CD4-positive, alpha-beta T cell treated with Interleukin-15 for 1 hour (primary cell): ENCODE measurements at regions not wholly inside any gene's neighbourhood (a gene's known extent, or its start where the extent isn't known, plus 50 kb on each side); places are given as distances from the start of the nearest gene placed in this dataset.
"Not testable (repeated sequence)": the region's sequence is repeated elsewhere in the genome, so short reads cannot be mapped to it uniquely, and the experiment has no call there.

Source experiments
- DNase-seq: peaks from one replicate; pipeline ENCODE4 v3.0.0-alpha.2; 2020

DNA sequence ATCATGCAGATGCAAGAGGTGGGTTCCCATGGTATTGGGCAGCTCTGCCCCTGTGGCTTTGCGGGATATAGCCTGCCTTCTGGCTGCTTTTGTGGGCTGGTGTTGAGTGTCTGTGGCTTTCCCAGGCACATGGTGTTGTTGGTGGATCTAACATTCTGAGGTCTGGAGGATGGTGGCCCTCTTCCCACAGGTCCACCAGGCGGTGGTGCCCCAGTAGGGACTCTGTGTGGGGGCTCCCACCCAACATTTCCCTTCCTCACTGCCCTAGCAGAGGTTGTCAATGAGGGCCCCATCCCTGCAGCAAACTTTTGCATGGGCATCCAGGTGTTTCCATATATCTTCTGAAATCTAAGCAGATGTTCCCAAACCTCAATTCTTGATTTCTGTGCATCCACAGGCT, 420.5 kb upstream of the TPTE start:
- DNase-seq, result not testable (repeated sequence)

DNA sequence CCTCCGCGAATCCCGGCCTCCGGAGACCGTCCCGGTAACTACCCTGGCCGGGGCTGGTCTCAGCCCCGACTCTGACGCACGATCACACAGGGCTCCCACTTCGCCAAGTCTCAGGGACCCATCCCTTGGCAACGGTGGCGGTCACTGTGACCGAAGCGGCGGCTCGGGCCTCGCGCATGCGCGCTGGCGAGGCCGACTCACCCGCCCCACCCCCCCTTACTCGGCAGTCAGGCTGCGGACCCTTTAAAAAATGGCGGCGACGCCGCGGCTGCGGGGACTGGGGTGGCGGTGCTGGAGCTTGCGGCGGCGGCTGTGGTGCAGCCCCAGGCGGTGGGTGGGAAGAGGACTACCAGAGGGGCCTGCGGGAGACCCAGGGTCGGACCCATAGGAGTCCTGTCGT, 402.0 kb upstream of the TPTE start:
- DNase-seq, result not testable (repeated sequence)

DNA sequence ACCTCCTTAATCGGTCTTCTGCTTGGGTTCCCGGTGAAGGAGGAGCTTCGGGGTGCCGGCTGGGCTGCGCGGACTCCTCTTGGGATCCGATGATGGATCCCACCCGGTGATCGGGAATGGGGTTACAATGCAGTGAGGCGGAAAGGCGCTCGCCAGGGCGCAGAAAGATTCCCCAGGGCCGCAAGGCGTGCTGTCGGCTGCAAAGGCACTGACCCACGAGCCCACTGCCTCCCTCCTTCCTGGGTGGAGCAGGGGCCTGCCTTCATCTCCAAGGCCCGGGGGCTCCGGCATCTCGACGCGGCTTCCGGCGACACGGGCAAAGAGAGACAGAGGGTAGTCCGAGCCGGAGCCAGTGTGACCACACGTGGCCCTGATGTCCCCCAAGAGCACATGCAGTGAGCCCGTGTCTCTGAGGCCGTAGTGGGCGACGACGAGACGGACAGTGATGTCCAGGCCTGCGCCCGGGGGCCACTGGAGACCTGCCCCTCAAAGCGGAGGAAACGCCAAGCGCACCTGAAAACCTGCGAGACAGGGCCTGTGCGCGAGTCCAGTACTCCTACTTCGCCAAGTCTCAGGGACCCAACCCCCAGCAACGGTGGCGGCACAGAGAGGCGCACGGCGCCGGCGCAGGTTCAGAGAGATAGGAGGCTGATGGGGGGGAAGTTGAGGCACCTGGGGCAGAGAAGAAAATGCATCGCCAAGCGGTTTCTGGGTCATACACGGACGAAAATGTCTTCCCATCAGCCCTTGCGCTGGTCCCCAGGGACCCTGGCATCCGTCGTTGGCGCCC, 401.4 kb upstream of the TPTE start:
- DNase-seq, result not testable (repeated sequence)

DNA sequence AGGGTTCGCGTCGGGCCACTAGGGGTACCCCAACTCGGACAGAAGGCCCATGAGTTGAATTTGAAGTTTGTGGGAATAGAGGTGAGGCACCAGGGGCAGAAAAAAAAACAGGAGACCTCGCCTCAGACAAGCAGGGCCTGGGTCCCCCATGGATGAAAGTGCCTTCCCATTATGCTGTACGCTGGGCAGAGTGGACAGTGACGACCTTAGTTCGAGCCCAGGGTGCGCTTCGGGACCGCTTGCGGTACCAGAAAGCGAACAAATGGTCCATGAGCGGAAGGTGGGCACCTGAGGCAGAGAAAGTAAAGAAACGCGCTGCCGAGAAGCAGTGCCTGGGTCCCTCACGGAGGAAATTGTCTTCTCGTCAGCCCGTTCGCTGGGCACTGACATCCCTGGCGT, 400.8 kb upstream of the TPTE start:
- not testable (repeated sequence) for DNase-seq

DNA sequence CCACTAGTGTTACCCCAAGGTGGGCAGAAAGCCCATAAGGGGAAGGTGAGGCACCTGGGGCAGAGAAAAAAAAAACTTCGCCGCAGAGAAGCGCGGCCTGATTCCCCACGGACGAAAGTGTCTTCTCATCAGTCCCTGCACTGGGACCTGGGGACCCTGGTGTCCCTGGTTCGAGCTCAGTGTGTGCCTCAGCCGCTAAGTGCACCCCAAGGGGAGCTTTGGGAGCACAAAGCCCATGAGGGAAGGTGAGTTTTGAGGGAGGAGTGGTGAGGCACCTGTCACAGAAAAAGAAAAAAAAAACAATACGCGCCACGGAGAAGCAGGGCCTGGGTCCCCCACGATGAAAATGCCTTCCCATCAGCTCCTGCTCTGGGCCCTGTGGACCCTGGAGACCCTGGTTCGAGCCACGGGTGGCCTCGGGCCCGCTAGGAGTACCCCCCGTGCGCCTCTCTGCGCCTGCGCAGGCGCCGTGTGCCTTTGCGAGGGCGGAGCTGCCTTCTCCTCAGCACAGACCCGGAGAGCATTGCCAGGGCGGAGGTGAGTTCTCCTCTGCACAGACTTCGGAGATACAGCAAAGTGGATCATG, 400.3 kb upstream of the TPTE start:
- DNase-seq, result not testable (repeated sequence)

DNA sequence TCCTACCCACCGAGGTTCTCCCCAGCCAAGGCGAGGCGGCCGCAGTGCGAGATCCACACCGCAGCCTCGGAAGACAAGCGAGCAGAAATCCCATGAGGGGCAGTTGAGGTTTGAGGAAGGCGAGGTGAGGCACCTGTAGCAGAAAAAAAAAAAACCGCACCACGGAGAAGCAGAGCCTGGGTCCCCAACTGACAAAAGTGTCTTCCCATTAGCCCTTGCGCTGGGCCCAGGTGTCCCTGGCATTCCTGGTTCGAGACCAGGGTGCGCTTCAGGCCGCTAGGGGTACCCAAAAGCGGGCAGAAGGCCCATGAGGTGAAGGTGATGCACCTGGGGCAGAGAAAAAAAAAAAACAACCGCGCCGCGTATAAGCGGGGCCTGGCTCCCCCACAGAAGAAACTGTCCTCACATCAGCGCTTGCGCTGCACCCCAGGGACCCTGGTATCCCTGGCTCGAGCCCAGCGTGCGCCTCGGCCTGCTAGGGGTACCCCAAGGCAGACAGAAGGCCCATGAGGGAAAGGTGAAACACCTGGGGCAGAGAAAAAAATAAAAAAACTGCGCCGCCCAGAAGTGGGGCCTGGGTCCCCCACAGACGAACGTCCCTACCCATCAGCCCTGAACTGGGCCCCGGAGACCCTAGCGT, 399.4 kb upstream of the TPTE start:
- DNase-seq, result not testable (repeated sequence)

DNA sequence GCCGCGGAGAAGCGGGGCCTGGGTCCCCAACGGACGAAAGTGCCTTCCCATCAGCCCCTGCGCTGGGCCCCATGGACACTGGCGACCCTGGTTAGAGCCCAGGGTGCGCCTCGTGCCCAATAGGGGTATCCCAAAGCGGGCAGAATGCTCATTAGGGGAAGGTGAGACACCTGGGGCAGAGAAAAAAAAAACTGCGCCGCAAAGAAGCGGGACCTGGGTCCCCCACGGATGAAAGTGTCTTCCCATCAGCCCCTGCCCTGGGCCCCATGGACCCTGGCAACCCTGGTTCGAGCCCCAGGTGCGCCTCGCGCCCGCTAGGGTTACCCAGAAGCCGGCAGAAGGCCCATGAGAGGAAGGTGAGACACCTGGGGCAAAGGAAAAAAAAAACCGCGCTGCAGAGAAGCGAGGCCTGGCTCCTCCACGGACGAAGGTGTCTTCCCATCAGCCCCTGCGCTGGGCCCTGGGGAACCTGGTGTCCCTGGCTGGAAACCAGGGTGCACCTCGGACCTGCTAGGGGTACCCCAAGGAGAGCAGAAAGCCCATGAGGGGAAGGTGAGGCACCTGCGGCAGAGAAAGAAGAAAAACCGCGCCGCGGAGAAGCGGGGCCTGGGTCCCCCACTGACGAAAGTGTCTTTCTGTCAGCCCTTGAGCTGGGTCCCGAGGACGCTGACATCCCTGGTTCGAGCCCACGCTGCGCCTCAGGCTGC, 398.4 kb upstream of the TPTE start:
- not testable (repeated sequence) for DNase-seq

DNA sequence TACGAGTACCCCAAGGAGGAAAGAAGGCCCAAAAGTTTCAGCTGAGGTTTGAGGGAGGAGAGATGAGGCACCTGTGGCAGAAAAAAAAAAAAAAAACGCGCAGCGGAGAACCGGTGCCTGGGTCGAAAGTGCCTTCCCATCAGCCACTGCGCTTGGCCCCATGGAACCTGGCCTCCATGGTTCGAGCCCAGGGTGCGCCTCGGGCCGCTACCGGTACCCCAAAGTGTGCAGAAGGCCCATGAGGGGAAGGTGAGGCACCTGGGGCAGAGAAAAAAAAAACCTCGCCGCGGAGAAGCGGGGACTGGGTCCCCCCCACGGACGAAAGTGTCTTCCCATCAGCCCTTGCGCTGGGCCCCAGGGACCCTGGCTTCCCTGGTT, 397.9 kb upstream of the TPTE start:
- DNase-seq, result not testable (repeated sequence)

DNA sequence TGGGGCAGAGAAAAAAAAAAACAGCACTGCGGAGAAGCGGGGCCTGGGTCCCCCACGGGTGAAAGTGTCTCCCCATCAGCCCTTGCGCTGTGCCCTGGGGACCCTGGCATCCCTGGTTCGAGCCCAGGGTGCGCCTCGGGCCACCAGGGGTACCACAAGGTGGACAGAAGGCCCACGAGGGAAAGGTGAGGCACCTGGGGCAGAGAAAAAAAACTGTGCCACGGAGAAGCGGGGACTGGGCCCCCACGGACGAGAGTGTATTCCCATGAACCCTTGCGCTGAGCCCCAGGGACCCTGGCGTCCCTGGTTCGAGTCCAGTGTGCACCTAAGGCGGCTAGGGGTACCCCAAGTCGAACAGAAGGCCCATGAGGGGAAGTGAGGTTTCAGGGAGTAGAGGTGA, 395.8 kb upstream of the TPTE start:
- not testable (repeated sequence) for DNase-seq

DNA sequence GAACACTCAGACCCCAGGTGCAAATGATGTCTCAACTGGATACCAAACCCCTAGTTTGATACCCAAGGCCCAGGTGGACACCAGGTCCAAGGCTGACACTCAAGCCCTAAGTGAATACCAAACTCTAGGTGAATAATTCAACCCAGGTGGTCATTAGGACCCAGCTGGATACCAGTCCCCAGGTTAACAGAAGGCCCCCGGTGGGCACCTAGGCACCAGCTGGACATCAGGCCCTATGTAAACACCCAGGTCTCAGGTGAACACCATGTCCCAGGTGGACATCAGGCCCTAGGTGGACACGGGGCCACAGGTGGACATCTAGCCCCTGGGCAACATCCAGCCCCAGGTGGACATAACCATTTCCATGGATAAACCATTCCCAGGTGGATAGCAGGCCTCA, 387.3 kb upstream of the TPTE start:
- peak; percentile 11 for DNase-seq

DNA sequence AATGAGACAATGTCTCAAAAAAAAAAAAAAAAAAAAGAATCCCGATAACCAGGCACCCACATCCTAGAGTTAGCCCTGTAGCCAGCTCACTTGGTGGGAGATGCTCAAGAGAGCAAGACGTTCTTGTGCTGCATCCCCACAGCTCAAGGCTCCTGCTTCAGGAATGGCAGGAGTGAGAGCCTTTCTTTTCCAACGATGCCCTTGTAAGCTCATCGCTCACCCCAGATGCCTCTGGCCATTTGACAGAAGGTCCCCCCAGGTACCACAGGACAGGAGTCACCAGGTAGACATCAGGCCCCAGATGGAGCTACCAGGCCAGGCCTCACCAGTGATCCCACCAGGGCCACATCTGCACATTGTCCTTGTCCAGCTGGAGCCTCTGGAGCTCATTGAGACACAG, 385.5 kb upstream of the TPTE start:
- DNase-seq, result peak; percentile 15

DNA sequence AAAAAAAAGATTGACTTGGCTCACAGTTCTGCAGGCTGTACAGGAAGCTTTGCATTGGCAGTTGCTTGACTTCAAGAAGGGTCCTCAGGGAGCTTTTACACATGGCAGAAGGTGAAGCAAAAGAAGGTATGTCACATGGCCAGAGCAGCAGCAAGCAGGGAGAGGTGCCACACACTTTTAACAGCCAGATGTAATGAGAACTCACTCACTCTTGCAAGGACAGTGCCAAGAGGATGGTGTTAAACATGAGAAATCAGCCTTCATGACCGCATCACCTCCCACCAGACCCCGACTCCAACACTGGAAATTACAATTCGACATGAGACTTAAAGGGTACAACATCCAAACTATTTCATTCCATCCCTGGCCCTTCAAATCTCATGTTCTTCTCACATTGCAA, 367.2 kb upstream of the TPTE start:
- DNase-seq, result peak; percentile 10
